Epithelial cell of proximal tubule (primary cell): ENCODE measurements at regions not wholly inside any gene's neighbourhood (a gene's known extent, or its start where the extent isn't known, plus 50 kb on each side); places are given as distances from the start of the nearest gene placed in this dataset.

ENCODE experiments used
- DNase-seq: peaks from one replicate; pipeline ENCODE4 v3.0.0-alpha.2; 2011; ENCODE audit warnings: low read depth
- H3K4me3 ChIP-seq: 2 replicates; pipeline ENCODE4 v1.5.1; 2011; ENCODE audit warnings: low read depth, mild to moderate bottlenecking, low read length
- CTCF ChIP-seq: conservative IDR thresholded peaks from 2 replicates; pipeline ENCODE4 v1.5.1; 2012; ENCODE audit warnings: low read depth, mild to moderate bottlenecking, low read length

DNA sequence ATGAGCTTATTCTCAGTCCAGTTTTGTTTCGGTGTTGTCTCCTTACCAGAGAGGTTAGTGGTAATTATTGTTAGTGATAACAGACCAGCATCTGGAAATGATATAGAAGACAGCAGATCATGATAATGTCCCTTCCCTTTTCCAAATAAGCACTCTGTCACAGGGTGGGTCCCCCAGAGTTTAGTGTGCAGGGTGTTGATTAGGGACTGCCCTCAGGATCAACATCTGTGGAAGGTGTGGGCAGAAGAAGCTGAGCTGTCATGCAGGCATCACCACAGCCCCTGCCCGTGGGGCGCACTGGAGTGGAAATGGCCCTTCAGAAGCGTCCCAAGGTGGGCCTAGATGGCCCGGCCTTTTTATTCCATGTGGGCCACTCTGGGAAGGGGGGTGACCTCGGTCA is 67.6 kb upstream of the DTNBP1 start:
- H3K4me3 ChIP-seq = no peak overlapping the region
- no peak for TF ChIP-seq CTCF

GRCh38 chr6:15722731-15723130 is 59.9 kb upstream of the DTNBP1 start:
- no peak for DNase-seq
- no peak overlapping the region for H3K4me3 ChIP-seq
- TF ChIP-seq CTCF = no peak

More for the DNA sequence above, 67.6 kb upstream of the DTNBP1 start:
- no peak for DNase-seq

- no peak for DNase-seq
- no peak for TF ChIP-seq CTCF
- no peak overlapping the region for H3K4me3 ChIP-seq
Measured at GRCh38 chr6:15716889-15717288, 54.1 kb upstream of the DTNBP1 start.

DNA sequence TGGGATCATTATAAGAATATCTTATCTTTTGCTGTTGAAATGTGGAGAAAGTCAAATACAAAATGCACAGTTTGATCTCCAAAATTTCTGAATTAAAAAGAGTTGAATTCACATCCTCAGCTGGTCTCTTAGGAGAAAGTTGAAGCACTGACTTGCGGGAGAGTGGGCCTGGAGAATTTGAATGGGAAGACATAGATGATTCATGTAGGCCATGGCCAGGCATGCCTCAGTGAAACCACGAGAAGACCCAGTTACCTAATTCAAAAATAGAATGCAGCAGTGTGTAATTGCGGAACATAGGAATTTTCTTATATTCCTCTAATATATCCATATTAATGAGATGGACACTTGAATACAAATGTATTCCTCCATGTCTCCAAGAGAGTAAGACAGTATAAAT is 53.0 kb upstream of the DTNBP1 start:
- TF ChIP-seq CTCF = no peak
- DNase-seq = no peak
- H3K4me3 ChIP-seq = no peak overlapping the region

DNA sequence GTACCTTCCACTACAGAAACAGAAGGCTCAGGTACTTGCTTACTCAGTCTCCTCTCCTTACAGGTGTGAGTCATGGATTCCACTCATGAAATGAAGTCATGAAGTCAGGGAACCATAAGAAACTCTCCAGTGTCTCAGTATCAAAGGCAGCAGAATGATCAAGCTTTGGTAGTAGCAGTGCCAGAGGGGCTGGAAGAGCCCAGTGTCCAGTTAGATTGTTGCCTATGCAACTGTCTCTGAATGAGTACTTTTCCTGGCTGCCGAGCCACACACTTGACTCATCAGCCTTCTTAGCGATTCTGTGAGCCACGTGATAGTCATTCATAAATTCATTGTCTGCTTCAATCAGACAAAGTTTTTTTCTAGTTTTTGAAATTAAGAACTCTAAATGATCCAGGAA is 52.2 kb upstream of the DTNBP1 start:
- H3K4me3 ChIP-seq = no peak overlapping the region
- peak; percentile 74 for DNase-seq
- no peak for TF ChIP-seq CTCF

- no peak for DNase-seq
- no peak for TF ChIP-seq CTCF
- no peak overlapping the region for H3K4me3 ChIP-seq
Measured at GRCh38 chr6:15714658-15715057, 51.8 kb upstream of the DTNBP1 start.

- no peak overlapping the region for H3K4me3 ChIP-seq
- TF ChIP-seq CTCF = no peak
- no peak for DNase-seq
Measured at GRCh38 chr6:15713325-15713724, 50.5 kb upstream of the DTNBP1 start.
